GM19397 (cell line): ENCODE measurements at regions not wholly inside any gene's neighbourhood (a gene's known extent, or its start where the extent isn't known, plus 50 kb on each side); places are given as distances from the start of the nearest gene placed in this dataset.

Experiments
- ATAC-seq: cut with Tn5 transposase; IDR thresholded peaks from one replicate; pipeline ENCODE4 v1.9.1; 2021; ENCODE audit warnings: mild to moderate bottlenecking, moderate library complexity; ENCODE audit not compliant: unreplicated experiment

- no peak for ATAC-seq
These were observed 1040.6 kb upstream of the SLC10A2 start for GRCh38 chr13:104106705-104107393.

- ATAC-seq: no peak
These were observed 1039.5 kb upstream of the SLC10A2 start for GRCh38 chr13:104105418-104106355.

- no peak for ATAC-seq
These were observed 1033.5 kb upstream of the SLC10A2 start for GRCh38 chr13:104099750-104100149.

GRCh38 chr13:104098421-104098820 is 1032.2 kb upstream of the SLC10A2 start:
- no peak for ATAC-seq

GRCh38 chr13:104086759-104087158 is 1020.5 kb upstream of the SLC10A2 start:
- no peak for ATAC-seq

GRCh38 chr13:104086210-104086609 is 1020.0 kb upstream of the SLC10A2 start:
- no peak for ATAC-seq

- ATAC-seq: no peak
These were observed 1019.4 kb upstream of the SLC10A2 start for GRCh38 chr13:104085611-104086010.

GRCh38 chr13:104074326-104074725 is 1008.1 kb upstream of the SLC10A2 start:
- ATAC-seq: no peak

- ATAC-seq: no peak
These were observed 1005.6 kb upstream of the SLC10A2 start for GRCh38 chr13:104071806-104072205.

GRCh38 chr13:104065328-104065727 is 999.1 kb upstream of the SLC10A2 start:
- no peak for ATAC-seq

- no peak for ATAC-seq
These were observed 991.6 kb upstream of the SLC10A2 start for GRCh38 chr13:104057861-104058260.

- no peak for ATAC-seq
These were observed 979.7 kb upstream of the SLC10A2 start for GRCh38 chr13:104045907-104046306.

GRCh38 chr13:104043184-104043583 is 977.0 kb upstream of the SLC10A2 start:
- no peak for ATAC-seq

- ATAC-seq: no peak
These were observed 968.7 kb upstream of the SLC10A2 start for GRCh38 chr13:104034891-104035290.

- ATAC-seq: no peak
These were observed 959.1 kb upstream of the SLC10A2 start for GRCh38 chr13:104025303-104025702.

- ATAC-seq: no peak
These were observed 958.4 kb upstream of the SLC10A2 start for GRCh38 chr13:104024416-104025170.

GRCh38 chr13:104021806-104022397 is 955.7 kb upstream of the SLC10A2 start:
- no peak for ATAC-seq

GRCh38 chr13:104017317-104017716 is 951.1 kb upstream of the SLC10A2 start:
- ATAC-seq: no peak

- no peak for ATAC-seq
These were observed 949.6 kb upstream of the SLC10A2 start for GRCh38 chr13:104015646-104016396.
